GM19328 (cell line): ENCODE measurements at regions not wholly inside any gene's neighbourhood (a gene's known extent, or its start where the extent isn't known, plus 50 kb on each side); places are given as distances from the start of the nearest gene placed in this dataset.
"Not testable (repeated sequence)": the region's sequence is repeated elsewhere in the genome, so short reads cannot be mapped to it uniquely, and the experiment has no call there.

Source experiments
- ATAC-seq: cut with Tn5 transposase; IDR thresholded peaks from one replicate; pipeline ENCODE4 v1.9.1; 2021; ENCODE audit warnings: mild to moderate bottlenecking, moderate library complexity; ENCODE audit not compliant: unreplicated experiment

DNA sequence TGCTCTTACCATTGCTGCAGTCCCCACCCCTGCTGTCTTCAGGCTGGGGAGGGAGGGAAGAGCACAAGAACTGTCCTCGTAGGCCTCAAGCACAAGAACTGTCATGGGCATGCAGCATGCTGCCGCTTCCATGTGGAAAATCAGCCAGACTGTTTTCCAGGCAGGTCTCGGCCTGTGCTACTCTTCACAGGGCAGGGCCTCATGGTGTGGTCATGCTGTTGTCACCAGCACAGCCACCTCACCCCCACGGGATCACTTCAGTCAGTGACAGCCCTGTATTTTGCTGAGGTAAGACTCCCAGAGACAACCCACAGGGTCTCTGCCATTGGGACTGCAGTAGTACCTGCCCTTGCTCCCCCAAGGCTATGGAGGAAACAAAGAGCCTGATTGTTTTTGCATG is 205.3 kb downstream of the NAP1L3 start:
- ATAC-seq: no peak

DNA sequence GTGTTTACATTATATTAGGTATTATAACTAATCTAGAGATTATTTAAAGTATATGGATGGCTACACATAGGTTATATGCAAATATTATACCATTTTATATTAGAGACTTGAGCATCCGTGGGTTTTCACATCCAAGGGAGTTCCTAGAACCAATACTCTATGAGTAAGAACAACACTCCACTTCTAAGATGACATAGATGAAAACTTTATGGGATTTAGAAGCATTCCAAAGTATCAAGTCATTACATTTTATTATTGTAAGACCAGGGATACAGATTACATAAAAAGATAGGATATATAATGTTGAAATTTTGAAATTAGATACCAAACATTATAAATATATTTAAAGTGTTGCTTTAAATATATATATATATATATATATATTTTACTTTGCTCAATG is 207.0 kb downstream of the NAP1L3 start:
- no peak for ATAC-seq

DNA sequence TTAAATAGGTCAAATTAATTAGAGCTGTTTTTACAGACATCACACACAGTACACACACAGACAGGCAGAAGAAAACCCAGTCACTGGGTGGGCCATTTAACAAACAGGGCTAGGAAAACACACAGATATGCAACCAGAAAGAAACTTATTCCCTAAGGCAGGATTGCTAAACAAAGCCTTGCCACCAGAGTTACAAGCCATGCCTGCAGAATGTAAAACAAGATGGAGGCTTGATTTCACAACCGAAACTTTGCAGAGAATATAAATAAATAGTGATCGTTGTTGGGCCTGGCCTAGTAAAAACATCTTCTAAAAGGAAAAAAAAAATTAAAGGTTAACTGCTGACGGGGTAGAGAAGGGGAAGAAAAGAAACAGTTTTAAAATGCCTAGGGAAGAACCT is 212.3 kb downstream of the NAP1L3 start:
- no peak for ATAC-seq

DNA sequence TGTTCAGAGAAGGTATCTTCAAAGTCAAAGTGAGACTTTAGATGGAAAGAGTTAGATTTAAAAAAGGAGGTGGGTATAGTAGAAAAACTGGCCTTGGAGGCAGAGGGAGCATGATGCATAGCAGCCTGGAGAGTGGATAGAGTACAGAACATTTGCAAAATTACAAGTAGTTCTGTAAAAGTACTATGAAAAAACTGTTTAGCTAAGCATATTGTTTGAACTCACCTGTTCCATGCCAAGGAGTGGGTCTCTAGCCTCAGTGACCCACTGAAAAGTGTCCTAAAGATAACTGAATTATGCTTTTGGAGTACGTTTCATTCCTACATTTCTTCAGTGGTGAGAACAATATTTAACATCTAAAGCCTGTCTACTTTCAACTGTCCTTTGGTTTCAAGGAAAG is 218.9 kb downstream of the NAP1L3 start:
- no peak for ATAC-seq

DNA sequence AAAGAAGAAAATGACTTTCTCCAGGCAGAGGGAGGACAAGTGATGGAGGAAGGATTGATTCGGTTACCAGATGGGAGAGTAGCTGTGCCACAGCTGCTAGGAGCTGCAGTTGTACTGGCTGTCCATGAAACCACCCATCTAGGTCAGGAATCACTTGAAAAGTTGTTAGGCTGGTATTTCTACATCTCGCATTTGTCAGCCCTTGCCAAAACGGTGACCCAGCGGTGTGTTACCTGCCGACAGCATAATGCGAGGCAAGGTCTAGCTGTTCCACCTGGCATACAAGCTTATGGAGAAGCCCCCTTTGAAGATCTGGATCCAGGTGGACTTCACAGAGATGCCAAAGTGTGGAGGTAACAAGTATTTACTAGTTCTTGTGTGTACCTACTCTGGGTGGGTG is 238.7 kb downstream of the NAP1L3 start:
- not testable (repeated sequence) for ATAC-seq

DNA sequence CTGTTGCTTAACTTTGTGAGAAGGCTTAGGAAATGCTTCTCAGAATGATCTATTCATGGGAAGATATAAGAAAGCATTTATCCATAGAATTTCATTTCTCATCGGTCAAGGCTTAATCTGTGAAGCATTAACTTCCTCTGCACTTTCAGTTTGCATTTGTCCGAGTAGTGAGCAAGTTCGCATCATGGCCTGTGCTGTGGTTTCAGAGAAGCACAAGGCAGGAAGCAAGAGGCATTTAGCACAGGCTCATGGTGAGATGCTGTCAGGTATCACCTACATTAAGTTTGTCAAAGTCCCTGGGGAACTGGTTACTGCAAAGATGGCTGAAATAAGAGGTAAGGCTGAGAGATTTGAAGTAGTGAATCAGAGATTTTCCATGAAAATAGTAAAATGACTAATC is 244.9 kb downstream of the NAP1L3 start:
- no peak for ATAC-seq

DNA sequence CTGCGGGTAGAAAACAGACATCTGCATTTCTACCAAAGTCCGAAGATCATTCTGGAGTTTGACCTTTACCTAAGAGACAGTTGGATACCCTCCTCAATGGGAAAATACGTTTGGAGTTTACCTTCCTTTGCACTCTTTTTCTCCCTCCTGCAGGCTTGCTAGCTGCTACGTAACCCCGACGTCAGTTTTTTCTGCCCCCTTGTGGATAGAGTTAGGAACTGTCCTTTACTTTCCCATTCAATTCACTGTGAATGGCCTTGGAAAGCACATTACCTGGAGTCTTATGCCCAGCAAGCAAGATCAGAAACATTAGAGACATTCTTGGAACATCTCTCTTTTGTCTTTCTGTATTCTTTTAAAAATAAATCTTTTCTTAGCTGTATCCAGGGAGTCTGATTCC is 250.7 kb downstream of the NAP1L3 start:
- ATAC-seq: peak; percentile 91

DNA sequence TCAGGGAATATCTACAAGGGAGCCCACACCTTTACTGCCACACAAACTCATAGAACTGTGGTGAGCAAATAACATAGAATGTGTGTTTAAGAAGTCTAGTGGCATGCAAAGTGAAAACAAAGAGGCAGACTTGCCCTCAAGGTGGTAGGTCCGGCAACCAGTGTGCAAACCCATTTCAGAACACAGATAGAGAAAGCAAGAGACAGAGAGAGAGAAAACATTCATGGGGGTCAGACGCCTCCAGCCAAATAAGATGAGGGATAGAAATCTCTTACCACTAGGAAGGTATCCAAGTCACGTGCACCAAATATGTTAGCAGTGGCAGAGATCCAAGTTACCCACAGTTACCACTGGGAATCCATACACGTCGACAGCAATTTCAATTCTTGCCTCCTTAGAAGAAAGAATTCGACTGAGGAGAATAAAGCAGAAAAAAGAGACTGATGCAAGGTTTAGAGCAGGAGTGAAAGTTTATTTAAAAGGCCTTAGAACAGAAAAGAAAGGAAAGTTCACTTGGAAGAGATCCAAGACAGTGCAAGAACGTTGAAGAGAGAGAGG is 252.8 kb downstream of the NAP1L3 start:
- ATAC-seq: no peak

DNA sequence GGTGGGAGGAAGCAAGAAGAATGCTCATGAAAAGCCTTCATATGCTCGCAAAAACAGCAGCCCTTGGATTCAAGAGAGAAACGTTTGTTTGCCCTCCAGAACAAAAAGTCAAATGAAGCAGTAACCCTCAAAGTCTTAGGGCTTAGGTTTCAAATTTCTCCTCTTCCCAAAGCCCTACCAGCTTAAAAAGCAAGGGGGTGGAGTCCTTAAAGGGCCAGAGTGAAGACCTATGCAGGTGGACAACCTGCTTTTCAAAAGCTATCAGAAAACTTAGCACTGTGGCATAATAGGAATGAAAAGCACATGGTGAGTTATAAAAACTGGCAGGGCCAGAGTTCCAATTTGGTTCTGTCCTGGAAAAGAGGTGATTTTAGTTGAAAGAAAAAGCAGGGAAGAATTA is 253.3 kb downstream of the NAP1L3 start:
- no peak for ATAC-seq

DNA sequence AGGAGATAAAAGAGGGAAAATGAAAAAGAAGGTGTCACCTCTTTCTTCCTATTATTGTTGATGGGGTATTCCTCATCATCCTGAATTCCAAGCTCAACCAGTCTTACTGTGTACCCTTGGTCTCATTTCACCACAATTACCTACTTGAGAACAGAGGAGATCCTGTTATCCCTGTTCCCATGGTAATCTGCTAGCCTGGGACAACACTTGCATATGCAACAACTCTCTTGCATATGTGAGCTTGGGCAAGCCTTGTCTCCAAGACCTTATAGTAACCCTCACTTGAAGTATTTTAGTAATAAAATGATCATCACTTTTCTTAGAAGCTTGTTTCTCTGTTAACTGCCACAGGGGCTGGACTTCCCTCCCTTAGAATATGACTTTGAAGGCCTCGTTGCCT is 253.7 kb downstream of the NAP1L3 start:
- no peak for ATAC-seq

DNA sequence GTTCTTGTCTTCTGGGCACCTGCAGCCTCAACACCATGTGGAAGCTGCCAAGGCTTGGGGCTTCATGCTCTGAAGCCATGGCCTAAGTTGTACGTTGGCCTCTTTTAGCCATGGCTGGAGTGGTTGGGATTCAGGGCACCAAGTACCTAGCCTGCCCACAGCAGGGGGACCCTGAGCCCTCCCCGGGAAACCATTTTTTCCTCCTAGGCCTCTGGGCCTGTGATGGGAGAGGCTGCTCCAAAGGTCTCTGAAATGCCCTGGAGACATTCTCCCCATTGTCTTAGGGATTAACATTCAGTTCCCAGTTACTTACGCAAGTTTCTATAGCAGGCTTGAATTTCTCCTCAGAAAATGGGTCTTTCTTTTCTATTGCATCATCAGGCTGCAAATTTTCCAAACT is 269.3 kb downstream of the NAP1L3 start:
- no peak for ATAC-seq

DNA sequence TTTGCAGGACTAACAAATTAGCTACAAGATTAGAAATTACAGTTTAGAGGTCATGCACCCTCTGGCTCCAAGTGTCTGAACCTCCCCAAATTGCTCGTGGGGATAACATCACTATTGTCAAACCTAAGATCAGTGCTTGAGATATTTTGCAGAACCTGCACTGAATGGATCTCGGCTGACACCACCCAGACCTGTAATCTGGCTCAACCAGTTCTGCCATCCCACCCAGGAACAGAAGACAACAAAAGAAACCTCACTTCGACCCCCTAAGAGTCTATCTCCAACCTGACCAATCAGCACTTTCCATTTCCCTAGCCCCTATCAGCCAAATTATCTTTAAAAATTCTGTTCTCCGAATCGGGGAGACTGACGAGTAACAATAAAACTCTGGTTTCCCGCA is 318.7 kb downstream of the NAP1L3 start:
- ATAC-seq: no peak

DNA sequence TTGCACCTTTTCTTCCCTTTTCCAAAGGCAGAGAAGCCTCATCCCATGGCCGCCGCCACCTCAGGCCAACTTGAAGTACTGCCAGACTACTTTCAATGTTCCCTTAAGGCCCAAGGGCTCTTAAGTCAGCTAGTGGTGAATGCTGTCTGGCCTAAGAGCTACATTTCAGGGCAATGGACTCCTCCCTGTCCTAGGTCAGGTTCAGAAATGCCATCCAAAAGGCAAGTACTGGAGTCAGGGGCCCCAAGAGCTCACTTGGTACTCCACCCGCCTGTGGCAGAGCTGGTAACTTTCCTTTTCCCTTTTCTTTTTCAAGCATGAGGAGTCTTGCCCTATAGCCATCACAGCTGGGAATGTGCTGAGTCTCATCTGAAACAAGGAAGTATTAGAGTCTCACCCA is 327.1 kb downstream of the NAP1L3 start:
- no peak for ATAC-seq

DNA sequence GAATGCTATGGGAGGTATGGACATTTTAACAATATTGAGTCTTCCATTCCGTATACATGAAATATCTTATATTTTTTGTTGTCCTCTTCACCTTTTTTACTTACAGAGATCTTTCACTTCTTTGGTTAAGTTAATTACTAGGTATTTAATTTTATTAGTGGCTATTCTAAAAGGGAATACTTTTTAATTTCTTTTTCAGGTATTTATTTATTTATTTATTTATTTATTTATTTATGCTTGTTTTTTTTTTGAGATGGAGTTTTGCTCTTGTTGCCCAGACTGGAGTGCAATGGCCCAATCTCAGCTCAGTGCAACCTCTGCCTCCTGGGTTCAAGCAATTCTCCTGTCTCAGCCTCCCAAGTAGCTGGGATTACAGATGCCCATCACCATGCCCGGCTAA is 329.1 kb downstream of the NAP1L3 start:
- not testable (repeated sequence) for ATAC-seq

DNA sequence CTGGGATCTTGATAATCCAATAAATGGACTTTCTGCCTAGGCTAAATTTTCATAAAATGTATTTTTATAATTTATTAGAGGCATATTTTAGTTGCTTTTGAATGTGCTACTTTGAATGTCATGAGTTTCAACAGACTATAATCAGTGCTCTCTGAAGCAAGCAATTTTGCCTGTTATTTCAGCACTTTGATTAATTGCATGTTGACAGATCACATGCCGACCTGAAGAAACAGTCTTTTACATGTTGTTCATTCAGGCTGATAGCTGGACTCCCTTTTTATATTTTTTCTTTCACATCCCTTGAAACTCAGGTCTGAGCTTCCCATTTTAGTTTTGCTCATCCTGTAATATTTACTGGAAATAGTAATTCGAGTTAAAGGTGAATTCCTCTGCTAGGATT is 341.0 kb downstream of the NAP1L3 start:
- no peak for ATAC-seq

DNA sequence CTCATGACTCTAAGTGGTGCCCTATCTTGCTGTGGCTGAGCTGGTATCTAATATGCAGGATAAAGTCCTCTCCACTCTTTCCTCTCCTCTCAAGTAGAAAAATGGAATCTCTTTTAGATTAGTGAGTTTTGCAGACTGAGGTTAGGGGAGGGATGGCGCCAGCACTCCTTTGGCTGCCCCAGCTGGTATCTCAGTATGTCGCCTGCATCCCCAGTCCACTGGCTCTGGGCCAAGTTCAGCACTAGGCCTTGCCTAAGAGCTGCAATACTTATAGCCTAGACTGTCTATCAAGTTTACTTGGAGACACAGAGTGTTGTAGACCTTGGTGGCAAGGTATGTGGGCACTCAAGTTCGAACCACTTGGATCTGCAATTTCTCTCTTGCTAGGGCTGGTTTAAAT is 351.3 kb downstream of the NAP1L3 start:
- ATAC-seq: no peak

DNA sequence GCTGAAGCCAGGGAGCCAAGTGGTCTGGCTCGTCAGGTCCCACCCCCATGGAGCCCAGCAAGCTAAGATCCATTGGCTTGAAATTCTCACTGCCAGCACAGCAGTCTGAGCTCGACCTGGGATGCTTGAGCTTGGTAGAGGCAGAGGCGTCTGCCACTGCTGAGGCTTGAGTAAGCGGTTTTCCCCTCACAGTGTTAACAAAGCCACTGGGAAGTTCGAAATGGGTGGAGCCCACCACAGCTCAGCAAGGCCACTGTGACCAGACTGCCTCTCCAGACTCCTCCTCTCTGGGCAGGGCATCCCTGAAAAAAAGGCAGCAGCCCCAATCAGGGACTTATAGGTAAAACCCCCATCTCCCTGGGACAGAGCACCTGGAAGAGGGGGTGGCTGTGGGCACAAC is 353.8 kb downstream of the NAP1L3 start:
- ATAC-seq: no peak
